ENCODE measurements at regions not wholly inside any gene's neighbourhood (a gene's known extent, or its start where the extent isn't known, plus 50 kb on each side); places are given as distances from the start of the nearest gene placed in this dataset.

DNA sequence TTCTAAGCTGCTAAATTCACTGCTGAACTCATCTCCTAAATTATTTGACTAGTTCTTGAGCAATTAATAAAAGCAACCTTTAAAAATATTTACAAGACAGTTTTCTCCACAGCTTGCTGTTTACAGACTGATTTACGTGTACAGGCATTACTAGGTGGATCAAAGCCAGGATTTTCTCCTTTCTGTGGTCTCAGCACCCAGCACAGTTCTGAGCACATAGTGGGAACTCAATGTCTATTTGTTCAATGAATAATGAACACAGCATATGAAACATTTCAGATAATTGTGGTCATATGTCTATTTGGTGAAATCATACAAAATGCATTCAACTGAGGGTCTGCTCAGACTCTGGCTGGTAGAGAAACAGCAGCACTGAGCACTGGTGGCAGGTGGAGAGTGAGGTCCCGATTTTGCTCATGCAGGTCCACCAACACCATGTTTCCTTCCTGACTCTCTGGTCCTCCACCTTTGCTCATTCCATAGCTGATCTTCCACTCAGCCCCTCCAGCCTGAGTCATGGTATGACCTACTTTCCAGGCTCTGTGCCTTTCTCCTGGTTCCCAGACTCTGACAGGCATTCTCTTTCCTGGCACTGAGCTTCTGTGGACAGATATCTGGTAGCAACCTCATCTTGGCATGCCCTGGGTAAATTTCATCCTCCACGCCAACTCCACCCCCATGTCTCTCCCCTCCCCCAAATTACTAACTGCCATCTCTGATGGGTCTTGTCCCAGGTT lies 311.3 kb downstream of the TGFB2 start:
- TF ChIP-seq POLR2AphosphoS5 (IDR thresholded peaks at IDR 0.05; ENCODE audit: low read depth, low read length) = no peak
- TF ChIP-seq POLR2A (IDR thresholded peaks at IDR 0.05; ENCODE audit: low read depth, low read length) = no peak
